ENCODE measurements at regions not wholly inside any gene's neighbourhood (a gene's known extent, or its start where the extent isn't known, plus 50 kb on each side); places are given as distances from the start of the nearest gene placed in this dataset.

DNA sequence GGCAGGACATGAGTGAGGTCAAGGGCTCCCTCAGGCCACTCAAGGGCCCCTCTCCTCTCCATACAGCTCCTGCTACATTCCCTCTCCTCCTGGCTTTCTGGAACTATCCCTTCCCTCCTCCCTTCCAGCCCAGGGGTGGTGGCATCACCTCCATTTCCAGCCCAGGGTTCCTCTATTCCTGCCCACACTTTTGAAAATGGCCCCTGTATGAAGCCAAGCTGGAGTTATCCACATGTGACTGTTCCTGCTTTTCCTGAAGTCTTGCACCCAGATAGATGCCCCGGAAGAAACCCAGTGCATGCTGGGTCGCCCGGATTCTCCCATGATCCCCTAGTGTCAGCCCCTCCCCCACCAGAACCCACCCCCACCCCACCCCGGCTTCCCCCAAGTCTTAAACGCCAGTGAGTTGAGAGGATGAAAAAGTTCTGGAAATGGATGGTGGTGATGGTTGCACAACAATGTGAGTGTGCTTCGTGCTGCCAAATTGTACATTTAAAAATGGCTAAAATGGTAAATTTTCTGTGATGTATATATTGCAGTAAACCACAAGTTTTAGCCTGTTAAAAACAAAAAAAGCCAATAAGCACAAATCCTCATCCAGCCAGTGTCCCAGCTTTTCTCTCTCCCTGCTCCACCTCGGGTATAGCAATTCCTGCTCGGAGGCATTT lies 136.9 kb downstream of the SCARB1 start:
- DNase-seq: no peak

DNA sequence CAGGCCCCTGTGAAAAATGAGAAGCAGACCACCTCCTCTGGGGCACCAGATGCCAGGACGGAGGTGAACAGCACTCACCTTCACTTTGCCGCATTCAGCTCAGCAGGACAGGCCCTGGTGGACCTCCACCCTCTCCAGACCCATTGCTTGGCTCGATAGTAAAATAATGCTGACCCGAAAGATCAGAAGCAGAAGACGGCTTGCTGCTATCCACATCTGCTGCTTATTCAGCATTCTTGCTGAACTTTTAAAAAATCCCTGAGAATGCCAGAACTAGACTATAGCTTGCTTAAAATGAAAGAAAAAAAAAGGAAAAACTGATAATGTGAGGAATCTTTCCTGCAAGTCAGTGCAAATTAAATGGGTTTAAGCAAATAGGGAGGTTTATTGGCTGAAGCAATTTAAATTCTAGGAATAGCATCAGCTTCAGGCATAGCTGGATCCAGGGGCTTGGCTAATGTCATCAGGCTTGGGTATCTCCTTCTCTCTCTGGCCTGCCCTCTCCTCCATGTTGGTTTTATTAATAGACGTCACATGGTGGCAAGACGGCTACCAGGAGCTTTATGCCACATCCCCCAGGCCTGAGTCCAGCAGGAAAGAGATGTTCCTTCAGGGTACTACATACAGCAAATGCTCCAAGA lies 137.9 kb downstream of the SCARB1 start:
- DNase-seq: no peak

GRCh38 chr12:124725099-124725498 lies 138.6 kb downstream of the SCARB1 start:
- no peak for DNase-seq

GRCh38 chr12:124722878-124723277 lies 140.8 kb downstream of the SCARB1 start:
- DNase-seq: no peak

DNA sequence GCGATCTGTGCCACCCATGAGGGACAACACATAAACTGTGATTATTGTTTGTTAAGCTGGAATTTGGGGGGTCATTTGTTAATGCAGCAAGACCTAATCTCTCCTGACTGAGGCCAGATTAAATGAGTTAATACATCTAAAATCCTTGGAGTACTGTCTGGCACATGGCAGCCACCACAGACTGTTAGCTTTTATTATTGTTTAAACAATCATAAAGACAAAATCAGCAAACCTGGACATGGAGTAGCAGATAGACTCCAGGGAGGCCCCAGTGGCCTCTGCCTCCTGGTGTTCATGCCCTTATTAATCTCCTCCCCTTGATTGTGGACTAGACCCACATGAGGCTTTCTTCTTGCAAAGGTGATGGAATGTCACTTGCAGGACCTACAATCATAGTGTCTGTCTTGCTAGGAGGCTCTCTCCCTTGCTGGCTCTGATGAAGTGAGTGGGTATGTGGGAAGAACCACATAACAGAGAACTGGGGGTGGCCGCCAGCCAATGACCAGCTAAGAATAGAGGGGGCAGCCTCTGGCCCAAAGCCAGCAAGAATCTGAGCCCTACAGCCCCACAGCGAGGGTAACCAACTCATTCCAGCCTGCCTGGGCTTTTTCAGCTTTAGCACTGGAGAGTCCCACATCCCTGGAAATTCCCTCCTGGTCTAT lies 142.0 kb downstream of the SCARB1 start:
- DNase-seq: no peak

- DNase-seq: peak; percentile 60
These were observed 142.8 kb downstream of the SCARB1 start for GRCh38 chr12:124720681-124721500.

- DNase-seq: peak; percentile 60
These were observed 143.5 kb downstream of the SCARB1 start for GRCh38 chr12:124720004-124720680.

- DNase-seq: no peak
These were observed 144.4 kb downstream of the SCARB1 start for GRCh38 chr12:124719231-124719630.

DNA sequence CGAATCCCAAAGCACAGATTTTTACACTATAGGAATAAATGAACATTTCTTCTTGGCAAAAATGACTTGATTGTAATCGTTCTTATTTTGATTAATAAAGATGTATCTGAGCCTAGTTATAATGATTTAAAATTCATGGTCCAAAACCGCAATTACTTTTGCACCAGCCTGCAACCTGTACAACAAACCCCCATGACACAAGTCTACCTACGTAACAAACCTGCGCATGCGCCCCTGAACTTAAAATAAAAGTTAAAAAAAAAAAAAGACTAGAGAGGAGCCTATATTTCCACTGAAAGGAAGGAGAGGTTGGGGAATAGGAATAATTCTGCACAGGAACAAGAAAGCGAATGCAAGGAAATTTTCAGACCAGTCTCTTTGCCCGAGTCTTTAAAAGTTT lies 145.2 kb downstream of the SCARB1 start:
- DNase-seq: no peak

- no peak for DNase-seq
These were observed 145.6 kb downstream of the SCARB1 start for GRCh38 chr12:124718036-124718435.

GRCh38 chr12:124717318-124717717 lies 146.3 kb downstream of the SCARB1 start:
- no peak for DNase-seq

DNA sequence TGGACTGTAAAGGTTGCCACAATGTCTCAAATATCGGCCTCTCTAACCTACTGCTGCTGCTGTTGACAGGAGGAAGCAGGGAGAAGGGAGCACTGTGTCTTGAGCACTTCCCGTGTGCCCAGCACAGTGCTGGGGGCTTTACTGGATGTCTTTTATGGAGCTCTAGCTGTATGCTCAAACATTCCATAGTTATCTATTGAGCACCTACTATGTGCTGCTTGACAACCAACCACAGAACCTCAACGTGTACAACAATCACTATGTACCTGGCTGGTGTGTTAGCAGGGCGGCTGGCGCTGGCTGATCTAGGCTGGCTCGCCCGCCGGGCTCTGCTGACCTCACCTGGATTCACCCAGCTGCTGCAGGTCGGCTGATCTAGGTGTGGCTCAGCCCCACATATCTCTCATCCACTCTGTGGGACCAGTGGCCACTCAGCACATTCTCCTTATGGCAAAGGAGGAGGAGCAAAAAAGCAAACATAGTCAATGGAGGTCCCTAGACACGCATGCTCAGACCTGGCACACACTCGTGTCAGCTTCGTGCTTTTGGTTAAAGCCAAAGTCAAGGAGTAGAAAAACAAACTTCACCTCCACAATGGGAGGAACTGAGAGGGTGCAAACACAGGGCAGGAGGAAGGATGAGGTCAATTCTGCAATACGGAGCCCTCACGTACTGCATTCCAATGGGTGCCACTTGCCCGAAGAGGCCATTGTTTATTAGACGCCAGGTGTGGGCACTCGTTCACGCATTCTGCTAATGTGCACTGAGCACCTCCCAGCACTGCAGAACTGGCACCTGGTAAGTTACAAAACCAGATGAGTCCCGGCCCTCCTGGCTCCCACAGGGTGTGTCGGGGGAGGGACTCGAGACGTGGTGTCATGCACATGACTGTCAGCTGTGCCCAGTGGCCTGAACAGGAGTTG lies 147.2 kb downstream of the SCARB1 start:
- no peak for DNase-seq

DNA sequence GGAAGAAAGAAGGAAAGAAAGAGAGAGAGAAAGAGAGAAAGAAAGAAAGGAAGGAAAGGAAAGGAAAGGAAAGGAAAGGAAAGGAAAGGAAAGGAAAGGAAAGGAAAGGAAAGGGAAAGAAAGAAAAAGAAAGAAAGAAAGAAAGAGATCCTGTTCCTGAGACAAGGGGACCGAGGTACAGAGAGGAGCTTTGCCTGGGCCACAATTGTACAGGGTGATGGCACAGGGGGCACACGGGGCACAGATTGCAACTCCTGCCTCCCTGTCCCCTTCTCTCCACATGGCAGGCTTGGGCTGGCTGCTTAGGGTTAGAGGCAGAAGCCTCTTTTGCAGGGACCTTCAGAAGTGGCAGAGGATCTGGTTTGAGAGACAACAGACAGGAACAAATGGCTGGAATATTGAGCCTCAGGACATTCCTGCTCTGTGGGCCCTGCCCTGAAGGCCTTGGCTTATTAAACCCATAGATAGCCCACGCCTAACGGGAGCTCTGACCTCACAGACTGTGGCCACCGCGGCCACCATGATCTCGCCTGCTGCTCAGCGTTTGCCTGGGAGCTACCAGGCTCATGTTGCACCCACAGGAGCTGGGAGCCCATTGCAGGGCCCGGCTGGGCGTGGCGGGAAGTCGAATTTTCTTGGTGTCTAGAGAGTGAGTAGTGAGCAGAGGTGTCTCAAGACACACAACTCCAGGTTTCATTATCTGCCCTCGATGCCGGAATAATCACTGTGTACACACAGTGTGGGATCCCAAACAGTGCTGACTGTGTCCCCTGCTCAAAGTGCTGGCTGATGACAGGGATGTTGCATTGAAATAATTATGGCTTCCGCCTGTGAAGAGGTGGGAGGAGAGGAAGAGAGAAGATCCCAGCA lies 147.9 kb upstream of the NCOR2 start:
- DNase-seq: no peak

DNA sequence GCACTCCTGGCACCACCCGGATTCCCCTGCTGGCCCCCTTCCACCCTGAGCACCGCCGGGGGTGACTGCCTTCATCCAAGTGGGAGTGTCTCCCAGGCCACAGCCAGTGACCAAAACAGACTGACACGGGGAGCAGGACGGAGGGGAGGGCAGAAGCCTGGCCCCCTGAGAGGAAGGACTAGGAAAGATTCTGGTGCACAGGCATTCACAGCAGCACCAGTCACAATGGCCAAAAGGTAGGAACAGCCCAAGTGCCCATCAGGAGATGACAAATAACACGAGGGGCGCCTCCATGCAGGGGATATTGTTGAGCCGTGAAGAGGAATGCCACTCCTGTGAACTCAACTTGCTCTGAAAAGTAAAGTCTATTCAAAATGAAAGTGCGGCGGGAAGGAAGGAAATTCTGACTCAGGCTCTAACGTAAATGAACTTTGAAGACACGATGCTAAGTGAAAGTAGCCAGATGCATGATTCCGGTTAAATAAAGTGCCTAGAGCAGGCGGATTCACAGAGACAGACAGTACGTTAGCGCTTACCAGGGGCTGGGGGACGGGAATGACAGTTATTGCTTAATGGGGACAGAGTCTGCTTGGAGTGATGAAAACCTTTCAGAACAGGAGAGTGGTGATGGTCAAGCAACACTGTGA lies 146.1 kb upstream of the NCOR2 start:
- no peak for DNase-seq

GRCh38 chr12:124713041-124713435 lies 145.6 kb upstream of the NCOR2 start:
- no peak for DNase-seq

- DNase-seq: no peak
These were observed 143.9 kb upstream of the NCOR2 start for GRCh38 chr12:124711344-124711743.

- DNase-seq: no peak
These were observed 142.6 kb upstream of the NCOR2 start for GRCh38 chr12:124709722-124710687.

GRCh38 chr12:124707316-124707715 lies 139.9 kb upstream of the NCOR2 start:
- DNase-seq: no peak

DNA sequence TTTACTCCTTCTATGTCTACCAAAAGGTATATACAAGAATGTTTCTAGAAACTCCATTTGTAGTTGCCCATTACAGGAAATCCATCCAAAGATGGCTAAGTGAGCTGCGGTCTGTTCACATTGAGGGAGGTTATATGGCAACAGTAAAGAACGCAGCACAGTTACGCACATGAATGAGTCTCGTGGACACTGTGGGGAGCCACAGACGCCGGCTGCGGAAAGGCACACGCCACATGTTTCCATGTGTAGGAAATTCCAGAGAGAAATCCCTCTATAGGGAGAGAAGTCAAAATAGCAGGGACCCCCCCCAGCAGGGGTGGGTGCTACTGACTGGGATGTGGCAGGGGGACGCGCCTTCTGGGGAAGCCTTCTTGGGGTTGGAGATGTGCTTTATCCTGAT lies 139.0 kb upstream of the NCOR2 start:
- no peak for DNase-seq

All from DMS 273 treated with DMSO at 0.1 percent for 48 hours (cell line).